Femur (tissue), 1 donor: ENCODE measurements at regions not wholly inside any gene's neighbourhood (a gene's known extent, or its start where the extent isn't known, plus 50 kb on each side); places are given as distances from the start of the nearest gene placed in this dataset.
"Not testable (repeated sequence)": the region's sequence is repeated elsewhere in the genome, so short reads cannot be mapped to it uniquely, and the experiment has no call there.

Experiments
- DNase-seq: peaks from one replicate; pipeline ENCODE4 v3.0.0-alpha.2; 2017

DNA sequence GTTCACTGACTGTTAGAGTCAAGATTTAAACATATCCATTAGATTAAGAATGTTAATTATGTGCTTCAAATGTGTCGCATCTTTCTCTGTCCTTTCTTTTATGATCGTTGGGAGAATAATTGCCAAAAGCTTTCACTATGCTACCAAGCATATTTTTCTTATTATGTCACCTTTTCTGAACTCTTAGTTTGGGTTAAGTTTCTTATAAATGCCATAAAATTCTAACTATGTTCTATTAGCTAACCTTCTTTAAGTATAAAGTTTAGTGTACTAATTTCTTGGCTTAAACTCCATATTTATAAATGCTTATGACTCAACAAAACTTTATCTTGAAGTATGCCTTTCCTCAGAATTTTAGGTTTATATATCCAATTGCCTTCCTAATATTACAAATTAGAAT, 1759.4 kb downstream of the PCDH9 start:
- no peak for DNase-seq

DNA sequence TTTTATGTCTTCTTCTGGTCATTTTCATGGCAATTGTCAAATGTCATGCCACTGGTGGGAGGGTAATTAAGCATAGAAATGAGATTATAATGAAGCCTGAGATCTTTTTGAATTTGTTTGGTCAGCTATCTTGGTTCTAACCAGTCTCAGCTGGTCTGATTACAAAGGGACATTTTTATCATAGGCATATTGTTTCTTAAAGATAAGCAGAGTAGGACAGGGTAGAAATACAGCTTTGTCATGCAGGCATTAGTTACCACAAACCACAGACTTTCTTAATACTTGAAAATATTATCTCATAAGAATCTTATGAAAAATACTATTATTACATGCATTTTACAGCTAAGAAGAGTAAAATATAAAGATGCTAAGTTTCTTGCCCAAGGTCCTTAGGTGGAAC, 1761.5 kb downstream of the PCDH9 start:
- DNase-seq = no peak

DNA sequence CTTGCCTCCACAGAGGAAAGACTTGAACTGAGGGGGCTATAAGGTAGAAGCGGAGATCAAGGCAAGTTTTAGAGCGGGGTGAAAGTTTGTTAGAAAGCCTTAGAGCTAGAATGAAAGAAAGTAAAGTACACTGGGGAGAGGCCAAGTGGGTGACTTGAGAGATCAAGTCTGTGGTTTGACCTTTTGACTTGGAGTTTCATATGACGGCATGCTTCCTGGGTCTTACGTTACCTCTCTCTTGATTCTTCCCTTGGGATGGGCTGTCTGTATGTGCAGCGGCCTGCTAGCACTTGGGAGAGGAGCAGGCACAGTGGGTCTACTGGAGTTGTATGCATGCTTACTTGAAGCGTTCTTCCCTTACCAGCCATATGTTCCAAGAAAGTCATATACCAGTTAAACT, 1768.5 kb downstream of the PCDH9 start:
- no peak for DNase-seq

DNA sequence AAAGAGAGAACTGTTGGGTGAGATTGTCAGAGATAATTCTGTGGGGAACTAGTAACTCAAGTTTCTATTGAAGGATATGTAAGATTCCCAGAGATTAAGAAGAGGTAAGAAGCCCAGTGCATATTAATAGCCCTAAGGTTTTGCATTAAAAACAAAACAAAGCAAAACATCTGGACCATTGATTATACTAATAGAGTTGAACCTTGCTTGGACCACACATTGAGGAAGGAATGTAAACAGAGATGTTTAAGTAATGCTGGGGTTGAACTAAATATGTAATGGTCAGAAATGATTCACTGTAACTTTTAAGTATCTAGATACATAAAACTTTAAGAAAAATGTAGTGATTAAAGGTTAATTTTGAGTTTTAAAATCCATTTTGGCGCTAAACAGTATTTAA, 1770.0 kb downstream of the PCDH9 start:
- DNase-seq = no peak

DNA sequence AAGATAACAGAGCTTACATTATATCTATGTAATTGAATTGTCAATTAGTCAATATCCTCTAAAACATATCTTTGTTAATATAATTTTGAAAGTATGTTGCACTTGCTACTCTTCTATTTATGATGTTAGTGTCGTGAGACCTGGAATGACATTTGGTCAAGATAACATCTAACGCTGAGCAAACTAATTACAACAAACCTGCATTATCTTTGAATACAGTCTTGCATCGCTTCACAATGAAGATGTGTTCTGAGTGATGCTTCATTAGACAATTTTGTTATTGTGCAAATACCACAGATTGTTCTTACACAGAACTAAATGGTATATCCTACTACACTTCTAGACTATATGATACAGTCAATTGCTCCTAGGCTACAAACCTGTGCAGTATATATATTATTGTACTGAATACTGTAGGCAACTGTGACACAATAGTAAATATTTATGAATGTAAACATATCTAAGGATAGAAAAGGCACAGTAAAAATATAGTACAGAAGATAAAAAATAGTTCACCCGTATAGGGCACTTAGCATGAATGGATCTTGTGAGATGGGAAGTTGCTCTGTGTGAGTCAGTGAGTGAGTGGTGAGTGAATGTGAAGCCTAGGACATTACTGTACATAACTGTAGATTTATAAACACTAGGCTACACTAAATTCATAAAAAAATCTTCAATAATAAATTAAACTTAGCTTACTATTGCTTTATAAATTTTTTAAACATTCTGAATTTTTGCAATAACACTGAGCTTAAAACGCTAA, 1773.8 kb downstream of the PCDH9 start:
- DNase-seq = no peak

DNA sequence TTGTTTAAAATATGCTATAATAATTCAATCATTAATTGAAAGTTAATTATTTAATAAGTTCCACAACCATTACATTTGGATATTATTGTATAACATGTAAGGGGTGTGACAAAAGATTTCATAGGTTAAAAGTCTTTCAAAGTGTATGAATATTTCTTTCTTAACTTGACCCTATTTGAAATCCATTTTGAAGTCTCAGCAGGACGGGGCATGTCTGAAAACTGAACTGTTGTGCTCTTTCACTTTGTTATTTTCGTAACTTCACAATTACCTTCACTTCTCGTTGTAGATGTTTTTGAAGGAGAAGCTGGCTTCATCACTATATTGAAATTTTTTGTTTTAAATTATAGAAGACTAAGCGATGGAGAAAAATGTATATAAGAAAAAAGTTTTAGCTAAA, 1775.7 kb downstream of the PCDH9 start:
- no peak for DNase-seq

DNA sequence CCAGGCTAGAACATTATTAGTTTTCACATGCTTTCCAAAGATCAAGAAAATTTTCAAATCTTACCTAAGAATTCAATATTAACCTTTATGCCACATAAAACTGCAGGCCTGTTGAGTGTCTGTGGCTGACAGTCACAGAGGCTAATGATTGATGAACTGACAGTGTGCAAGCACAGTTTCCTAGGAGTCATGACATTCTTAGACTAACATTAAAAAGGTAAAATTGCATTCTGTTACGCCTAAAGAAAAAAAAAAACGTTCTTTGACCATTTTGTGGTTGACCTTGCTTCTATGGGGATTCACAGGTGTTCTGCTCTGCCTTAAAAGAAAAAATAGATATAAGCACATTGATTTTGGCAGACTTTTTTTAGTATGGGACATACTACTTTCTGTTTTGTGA, 1776.2 kb downstream of the PCDH9 start:
- no peak for DNase-seq

DNA sequence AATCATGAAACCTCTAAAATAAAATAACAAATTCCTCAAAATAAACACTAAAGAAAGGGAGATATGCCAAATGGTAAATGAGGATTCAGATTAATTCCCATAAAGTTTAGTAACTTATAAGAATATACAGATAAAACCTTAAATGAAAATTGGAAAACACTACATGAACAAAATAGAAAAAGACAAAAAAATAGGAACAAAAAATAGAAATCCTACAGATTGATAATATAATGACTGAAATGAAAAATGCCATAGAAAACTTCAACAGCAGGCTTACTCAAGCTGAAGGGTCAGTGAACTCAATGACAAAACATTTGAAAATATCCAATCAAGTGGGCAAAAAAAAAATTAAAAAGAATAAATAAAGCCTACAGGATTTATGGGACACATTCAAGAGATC, 1784.8 kb downstream of the PCDH9 start:
- DNase-seq = no peak

DNA sequence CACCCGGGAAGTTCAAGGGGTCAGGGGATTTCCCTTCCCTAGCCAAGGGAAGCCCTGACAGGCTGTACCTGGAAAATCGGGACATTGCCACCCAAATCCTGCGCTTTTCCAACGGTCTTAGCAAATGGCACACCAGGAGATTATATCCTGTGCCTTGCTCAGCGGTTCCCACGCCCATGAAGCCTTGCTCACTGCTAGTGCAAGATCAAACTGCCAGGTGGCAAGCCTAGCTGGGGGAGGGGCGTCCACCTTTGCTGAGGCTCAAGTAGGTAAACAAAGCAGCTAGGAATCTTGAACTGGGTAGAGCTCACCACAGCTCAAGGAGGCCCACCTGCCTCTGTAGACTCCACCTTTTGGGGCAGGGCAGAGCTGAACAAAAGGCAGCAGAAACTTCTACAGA, 1794.5 kb downstream of the PCDH9 start:
- DNase-seq = no peak

DNA sequence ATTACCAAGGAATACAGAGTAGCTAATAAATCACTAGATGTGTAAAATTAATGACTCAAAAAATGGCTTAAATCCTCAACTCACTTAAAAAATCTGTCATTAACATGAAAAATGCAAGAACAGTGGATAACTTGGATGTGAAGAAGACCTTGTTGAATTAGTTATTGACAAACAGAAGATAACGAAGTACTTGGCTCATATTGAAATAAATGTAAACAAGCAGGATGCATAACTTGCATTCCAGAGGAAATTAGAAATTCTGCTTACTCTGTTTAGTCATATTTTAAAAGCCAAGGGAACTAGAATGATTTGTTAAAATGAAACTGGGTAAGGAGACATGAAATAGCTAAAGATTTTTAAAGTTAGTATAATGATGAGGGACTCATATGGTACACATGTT, 1812.2 kb downstream of the PCDH9 start:
- no peak for DNase-seq

DNA sequence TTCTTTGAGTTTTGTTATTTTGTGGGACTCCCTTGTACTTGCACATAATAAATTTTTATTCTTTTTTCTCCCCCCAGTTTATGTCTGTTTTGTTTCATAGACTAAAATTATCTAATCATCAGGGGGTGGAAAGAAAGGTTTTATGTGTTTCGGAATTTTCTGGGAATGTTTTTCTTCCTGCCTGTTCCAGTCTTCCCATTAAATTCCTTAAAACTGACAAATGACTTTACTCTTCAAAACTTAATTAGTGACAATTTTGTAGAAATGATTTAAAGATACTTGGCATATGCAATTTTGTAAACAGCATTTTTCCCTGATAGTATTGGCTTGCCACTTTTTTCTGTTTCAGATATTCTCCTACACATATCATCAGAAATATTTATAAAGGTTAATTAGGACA, 1813.4 kb downstream of the PCDH9 start:
- no peak for DNase-seq

DNA sequence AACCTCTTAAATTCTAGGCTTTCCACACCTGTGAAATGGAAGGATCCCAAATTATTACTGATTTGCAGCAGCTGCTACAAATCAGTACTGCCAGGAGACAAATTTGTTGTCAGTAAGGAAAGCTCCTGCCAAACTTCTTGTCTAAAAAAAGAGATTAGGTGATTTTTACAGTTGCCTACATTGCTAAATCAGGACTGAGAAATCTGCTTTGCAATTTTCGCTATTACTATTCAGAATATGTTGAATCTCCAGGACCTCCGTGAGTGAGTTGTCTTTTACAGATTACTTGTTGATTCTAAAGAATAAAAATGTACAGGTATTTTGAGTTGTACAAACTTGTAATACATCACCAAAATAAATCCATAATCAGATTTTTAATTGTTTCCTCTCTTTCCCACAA, 1815.9 kb downstream of the PCDH9 start:
- no peak for DNase-seq

DNA sequence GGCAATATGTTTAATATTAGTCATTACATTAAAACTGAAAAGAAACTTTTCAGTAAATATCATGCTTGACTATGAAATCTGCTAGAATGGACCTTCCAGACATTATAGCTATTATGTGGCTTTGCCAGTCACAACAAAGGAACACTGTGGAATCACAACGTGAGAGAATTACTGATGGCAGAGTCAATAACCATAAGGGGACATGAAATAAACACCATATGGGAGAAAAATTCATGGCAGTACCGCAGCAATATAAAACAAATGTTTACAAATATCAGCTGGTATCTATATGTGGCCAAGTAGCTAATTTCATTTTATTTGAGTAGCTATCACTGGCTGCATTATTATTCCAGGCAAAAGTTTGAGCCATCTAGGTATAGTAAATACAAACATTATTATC, 1818.6 kb downstream of the PCDH9 start:
- no peak for DNase-seq

DNA sequence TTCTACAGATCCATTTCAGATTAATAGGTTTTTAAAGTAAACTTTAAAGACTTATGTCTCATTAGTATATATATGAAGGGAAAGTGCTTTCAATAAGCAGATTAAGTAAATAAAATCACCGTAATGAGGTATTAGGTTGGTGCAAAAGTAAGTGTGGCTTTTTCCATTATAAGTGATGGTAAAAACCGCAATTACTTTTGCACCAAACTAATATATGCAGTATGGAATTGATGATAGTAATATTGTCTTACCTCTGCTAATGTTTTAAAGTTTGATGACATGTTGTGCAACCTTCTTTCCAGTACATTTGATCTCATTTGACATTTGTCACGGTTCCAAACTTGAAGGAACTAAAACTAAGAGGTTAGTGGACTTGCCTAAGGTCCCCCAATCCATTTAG, 1819.3 kb downstream of the PCDH9 start:
- DNase-seq = no peak

DNA sequence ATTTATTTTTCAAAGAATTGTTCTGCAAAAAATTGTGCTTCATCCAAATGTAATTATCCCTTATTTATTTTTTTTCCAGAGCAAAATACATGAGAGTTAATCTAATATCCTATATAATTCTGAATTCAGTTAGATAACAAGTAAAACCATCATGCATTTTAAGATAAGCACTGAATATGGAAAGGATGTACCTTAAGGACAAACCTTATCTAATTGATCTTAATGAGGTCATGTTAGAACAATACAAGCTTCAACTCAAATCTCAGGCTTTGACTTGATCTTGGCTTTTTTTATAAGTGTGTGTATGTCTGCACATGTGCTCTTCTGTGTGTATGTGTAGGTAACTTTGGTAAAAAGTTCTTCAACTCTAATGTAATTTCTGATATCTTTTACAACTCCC, 1828.8 kb downstream of the PCDH9 start:
- DNase-seq = no peak

DNA sequence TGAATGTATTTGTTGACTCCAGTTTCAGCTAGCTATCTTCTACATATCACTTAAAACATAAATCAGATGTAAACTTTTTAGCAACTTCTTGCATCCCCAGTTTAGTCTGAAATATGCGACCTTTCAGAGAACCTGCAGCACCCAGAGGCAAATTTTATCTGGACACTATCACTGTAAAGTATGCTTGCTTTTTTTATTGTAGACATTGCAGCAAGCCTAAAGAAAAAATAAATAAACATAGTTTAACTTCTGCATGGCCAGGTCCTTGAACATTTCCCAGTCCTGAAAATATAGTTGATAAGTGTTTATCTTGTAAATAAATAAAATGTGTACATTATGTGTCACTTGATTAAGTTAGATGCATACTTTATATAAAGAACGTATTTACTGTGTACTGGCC, 1829.4 kb downstream of the PCDH9 start:
- no peak for DNase-seq

DNA sequence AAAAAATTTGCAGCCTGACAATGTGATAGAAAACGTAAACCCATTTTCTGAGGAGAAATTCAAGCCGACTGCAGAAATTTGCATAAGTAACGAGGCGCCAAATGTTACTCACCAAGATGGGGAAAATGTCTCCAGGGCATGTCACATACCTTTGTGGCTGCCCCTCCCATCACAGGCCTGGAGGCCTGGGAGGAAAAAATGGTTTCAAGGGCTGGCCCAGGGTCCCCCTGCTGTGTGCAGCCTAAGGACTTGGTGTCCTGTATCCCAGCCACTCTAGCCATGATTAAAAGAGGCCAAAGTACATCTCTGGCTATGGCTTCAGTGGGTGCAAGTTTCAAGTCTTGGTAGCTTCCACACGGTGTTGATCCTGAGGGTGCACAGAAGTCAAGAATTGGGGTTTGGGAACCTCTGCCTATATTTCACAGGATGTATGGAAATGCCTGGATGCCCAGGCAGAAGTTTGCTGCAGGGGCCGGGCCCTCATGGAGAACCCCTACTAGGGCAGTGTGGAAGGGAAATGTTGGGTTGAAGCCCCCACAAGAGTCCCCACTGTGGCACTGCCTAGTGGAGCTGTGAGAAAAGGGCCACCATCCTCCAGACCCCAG, 1842.3 kb downstream of the PCDH9 start:
- no peak for DNase-seq

DNA sequence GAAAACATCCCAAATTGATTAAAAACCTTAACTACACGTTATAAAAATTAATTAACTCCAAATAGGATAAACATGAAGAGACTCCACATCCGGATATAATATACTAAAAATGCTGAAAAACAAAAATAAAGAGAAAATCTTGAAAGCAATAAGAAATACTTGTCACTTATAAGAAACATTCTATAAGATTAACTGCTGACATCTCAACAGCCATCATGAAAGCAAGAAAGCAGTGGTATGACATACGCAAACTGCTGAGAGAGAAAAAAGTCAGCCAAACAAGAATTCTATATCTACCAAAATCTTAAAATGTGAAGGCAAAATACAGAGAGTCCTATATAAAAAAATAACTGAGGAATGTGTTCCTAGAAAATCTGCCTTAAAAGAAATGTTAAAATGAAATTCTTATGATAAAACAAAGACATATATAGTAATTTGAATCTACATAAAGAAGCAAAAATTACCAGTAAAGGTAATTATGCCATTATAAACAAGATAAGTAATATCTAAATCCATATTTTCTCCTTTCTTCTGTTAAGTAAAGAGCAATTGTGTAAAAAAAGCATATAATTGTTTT, 1851.1 kb downstream of the PCDH9 start:
- DNase-seq = no peak

DNA sequence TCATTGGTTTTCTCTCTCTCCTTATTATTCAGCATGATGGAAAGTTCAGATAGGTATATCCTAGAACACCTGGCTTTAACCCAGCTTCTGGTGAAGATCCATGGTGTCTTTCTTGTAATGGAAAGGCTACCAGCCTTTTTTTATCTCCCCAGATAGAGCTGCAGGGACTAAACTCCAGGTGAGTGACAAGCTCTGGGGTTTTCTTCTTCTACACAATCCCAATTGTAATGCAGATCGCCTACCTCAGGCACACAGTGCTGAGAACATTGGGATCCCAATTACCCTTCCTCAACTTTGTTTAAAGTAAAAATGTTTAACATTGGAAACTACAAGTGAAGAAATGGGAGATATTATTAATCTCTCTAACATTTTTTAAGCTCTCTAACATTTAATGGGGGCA, 1851.7 kb downstream of the PCDH9 start:
- DNase-seq = no peak

DNA sequence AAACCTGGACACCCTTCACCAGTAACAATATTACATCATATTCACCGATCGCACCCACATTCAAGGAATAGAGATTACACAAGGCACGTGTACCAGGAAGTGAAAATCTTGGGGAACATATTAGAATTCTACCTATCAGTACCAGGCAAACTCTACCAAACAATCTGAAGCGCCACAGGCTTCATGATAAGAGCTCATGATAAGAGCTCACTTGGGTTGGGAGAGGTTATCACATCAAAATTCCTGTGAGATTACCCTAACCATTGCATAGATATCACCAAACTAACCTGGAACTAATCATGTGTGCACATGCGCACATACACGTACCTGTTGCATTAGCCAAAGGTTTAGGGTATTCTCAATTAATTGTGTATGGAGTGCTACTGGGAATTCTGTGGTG, 1861.3 kb downstream of the PCDH9 start:
- DNase-seq = no peak

DNA sequence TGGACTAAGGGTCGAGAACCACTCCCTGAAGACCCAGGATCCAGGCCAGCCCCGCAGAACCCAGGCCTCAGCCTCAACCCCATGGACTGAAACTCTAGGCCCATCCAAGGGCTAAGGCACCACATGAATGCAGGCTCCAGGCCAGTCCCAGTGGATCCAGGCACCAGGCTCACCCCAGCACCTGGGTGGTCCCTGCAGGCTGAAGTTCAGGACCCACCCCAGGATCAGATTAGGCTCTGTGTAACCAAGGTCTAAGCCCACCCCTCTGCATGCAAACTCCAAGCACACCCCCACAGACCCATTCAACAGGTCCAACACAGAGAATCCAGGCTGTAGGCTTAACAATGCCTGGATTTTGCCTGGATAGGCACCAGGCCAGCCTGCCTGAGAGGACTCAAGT, 1876.2 kb downstream of the PCDH9 start:
- no peak for DNase-seq

DNA sequence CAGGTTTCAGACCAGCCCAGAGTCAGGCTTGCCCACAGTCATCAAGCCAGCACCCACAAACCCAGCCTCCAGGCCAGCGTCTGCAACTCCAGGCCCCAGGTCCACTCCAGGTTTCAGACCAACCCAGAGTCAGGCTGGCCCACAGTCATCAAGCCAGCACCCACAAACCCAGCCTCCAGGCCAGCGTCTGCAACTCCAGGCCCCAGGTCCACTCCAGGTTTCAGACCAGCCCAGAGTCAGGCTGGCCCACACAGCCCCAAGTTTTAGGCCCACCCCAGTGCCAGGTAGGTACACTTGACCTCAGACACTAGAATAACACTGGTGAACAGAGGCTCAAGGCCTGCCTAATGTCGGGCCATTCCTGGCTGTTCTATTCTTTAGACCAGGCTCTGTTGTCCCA, 1877.0 kb downstream of the PCDH9 start:
- not testable (repeated sequence) for DNase-seq

DNA sequence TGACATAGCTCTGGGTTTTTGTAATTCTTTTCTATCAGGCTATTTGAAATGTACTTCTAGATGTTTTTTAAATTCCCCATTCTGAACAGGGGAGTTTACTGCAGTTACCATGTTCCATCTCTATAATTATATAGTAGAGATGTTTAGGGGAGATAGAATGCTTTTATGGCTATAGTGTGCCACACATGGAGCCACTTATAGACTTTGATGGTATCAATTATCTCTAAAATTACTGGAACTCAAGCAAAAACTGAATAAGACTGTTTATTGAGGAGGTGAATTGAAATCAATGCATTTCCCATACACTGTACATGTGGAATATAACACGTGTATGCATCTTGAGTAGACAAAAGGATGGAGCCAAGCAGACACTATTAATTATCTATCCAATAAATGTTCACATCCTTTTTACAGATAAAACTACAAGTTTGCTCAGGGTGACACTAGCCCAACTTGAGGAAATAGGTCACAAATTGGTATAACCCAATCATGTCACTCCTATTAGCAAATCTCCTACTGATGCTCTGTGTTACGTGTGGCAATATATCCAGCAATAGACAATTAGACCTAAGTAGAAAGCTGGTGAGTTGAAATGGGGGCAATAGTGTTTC, 1882.6 kb downstream of the PCDH9 start:
- DNase-seq = no peak
